OCI-LY7 (cell line): ENCODE measurements at regions not wholly inside any gene's neighbourhood (a gene's known extent, or its start where the extent isn't known, plus 50 kb on each side); places are given as distances from the start of the nearest gene placed in this dataset.

Experiments used
- BruUV-seq: library from RNA; stranded (reverse); fragments of 400-500 nt; replicated peaks from 2 replicates; lab custom pipeline; 2021; lab: Mats Ljungman, UMichigan
- CTCF ChIA-PET: fragments of 300-600 bp; sonication (Branson Sonifier 250); formaldehyde crosslinking; loops from one replicate; lab custom pipeline; 2022; ENCODE audit warnings: antibody characterized with exemption; ENCODE audit not compliant: unreplicated experiment; lab: Charles Lee
- POLR2A ChIA-PET: fragments of 300-600 bp; sonication (Branson Sonifier 250); formaldehyde crosslinking; loops from one replicate; lab custom pipeline; 2022; ENCODE audit warnings: antibody characterized with exemption; lab: Charles Lee
- DNase-seq: peaks from one replicate; pipeline ENCODE4 v3.0.0-alpha.2; 2015; ENCODE audit warnings: low spot score
- H2AFZ ChIP-seq: fragments of 200-600 bp; sonication (generic), shearing (Covaris generic); 2 replicates; pipeline ENCODE4 v1.6.1; 2014; ENCODE audit warnings: mild to moderate bottlenecking, antibody characterized with exemption, low read length, moderate library complexity
- H3K27ac ChIP-seq: fragments of 200-600 bp; sonication (generic); 2 replicates; pipeline ENCODE4 v1.5.1; 2014; ENCODE audit warnings: mixed run types, low read depth, mild to moderate bottlenecking, moderate library complexity, low read length, inconsistent platforms; ENCODE audit not compliant: poor library complexity, severe bottlenecking
- H3K36me3 ChIP-seq: fragments of 200-600 bp; sonication (generic); 2 replicates; pipeline ENCODE4 v1.6.1; 2014; ENCODE audit warnings: mild to moderate bottlenecking, antibody characterized with exemption, low read length, moderate library complexity, mixed read lengths; ENCODE audit not compliant: insufficient read depth
- H3K4me1 ChIP-seq: fragments of 200-600 bp; sonication (generic); 2 replicates; pipeline ENCODE4 v1.5.1; 2014; ENCODE audit warnings: mild to moderate bottlenecking, low read length; ENCODE audit not compliant: insufficient read depth, poor library complexity, severe bottlenecking
- H3K4me2 ChIP-seq: fragments of 200-600 bp; sonication (generic); 2 replicates; pipeline ENCODE4 v1.6.1; 2014; ENCODE audit warnings: mild to moderate bottlenecking, low read length
- H3K4me3 ChIP-seq: fragments of 200-600 bp; sonication (generic); 2 replicates; pipeline ENCODE4 v1.5.1; 2014; ENCODE audit warnings: mild to moderate bottlenecking, low read depth, low read length; ENCODE audit not compliant: poor library complexity, severe bottlenecking
- H3K79me2 ChIP-seq: fragments of 200-600 bp; sonication (generic); 2 replicates; pipeline ENCODE4 v1.6.1; 2016; ENCODE audit warnings: low read depth, mild to moderate bottlenecking, low read length, moderate library complexity, mixed read lengths; ENCODE audit not compliant: insufficient read depth
- H3K9me2 ChIP-seq: fragments of 200-600 bp; sonication (generic); 2 replicates; pipeline ENCODE4 v1.6.1; 2016; ENCODE audit warnings: mild to moderate bottlenecking, low read length, mixed read lengths; ENCODE audit not compliant: insufficient read depth
- H3K9me3 ChIP-seq: fragments of 200-600 bp; sonication (generic); 2 replicates; pipeline ENCODE4 v1.6.1; 2014; ENCODE audit warnings: mild to moderate bottlenecking, mixed run types, low read length, mixed read lengths
- H4K20me1 ChIP-seq: fragments of 200-600 bp; sonication (generic); 2 replicates; pipeline ENCODE4 v1.6.1; 2014; ENCODE audit warnings: mild to moderate bottlenecking, antibody characterized with exemption, low read length, moderate library complexity, mixed read lengths; ENCODE audit not compliant: insufficient read depth
- CTCF ChIP-seq: fragments of 200-600 bp; sonication (generic); conservative IDR thresholded peaks from 2 replicates; pipeline ENCODE4 v1.5.1; 2014; ENCODE audit warnings: mild to moderate bottlenecking, antibody characterized with exemption, low read length, moderate library complexity, mixed read lengths
- EZH2phosphoT487 ChIP-seq: fragments of 200-600 bp; sonication (generic); IDR thresholded peaks from 2 replicates; pipeline ENCODE4 v1.6.1; 2018; ENCODE audit warnings: low read depth, borderline replicate concordance, mild to moderate bottlenecking, mixed run types, antibody characterized with exemption, low read length, moderate library complexity, mixed read lengths
- intact Hi-C: fragments of 100-400 bp; cut with micrococcal nuclease; formaldehyde crosslinking; loops from one replicate; pipeline ENCODE4 v1.10.0; 2022; ENCODE audit not compliant: unreplicated experiment

- no peak overlapping the region for H2AFZ ChIP-seq
- no peak overlapping the region for H3K4me2 ChIP-seq
- DNase-seq, result no peak
- BruUV-seq, result no TSS peak
- no peaks in the 10 kb centered on the region for H4K20me1 ChIP-seq
- no peaks in the 10 kb centered on the region for H3K9me2 ChIP-seq
- no peak overlapping the region for H3K27ac ChIP-seq
- TF ChIP-seq EZH2phosphoT487, result no peak
- TF ChIP-seq CTCF, result no peak
- ChIA-PET CTCF (no interaction called here), POLR2A (no interaction called here)
- H3K36me3 ChIP-seq, result no peaks in the 10 kb centered on the region
- intact Hi-C loops, result no loop called here
- no peaks in the 10 kb centered on the region for H3K9me3 ChIP-seq
- no peak overlapping the region for H3K4me3 ChIP-seq
- H3K4me1 ChIP-seq, result no peaks in the 10 kb centered on the region
- no peaks in the 10 kb centered on the region for H3K79me2 ChIP-seq
These were observed 106.9 kb upstream of the OTOS start for GRCh38 chr2:240247241-240247867.

- intact Hi-C loops, result no loop called here
- H3K9me2 ChIP-seq, result no peaks in the 10 kb centered on the region
- H3K27ac ChIP-seq, result no peak overlapping the region
- H3K9me3 ChIP-seq, result no peaks in the 10 kb centered on the region
- TF ChIP-seq CTCF (no peak), EZH2phosphoT487 (no peak)
- no peaks in the 10 kb centered on the region for H4K20me1 ChIP-seq
- H3K36me3 ChIP-seq, result no peaks in the 10 kb centered on the region
- BruUV-seq, result no TSS peak
- H3K4me2 ChIP-seq, result no peak overlapping the region
- ChIA-PET POLR2A (no interaction called here), CTCF (no interaction called here)
- no peak overlapping the region for H2AFZ ChIP-seq
- no peak overlapping the region for H3K4me3 ChIP-seq
- H3K4me1 ChIP-seq, result no peaks in the 10 kb centered on the region
- DNase-seq, result no peak
- no peaks in the 10 kb centered on the region for H3K79me2 ChIP-seq
These were observed 107.6 kb upstream of the OTOS start for GRCh38 chr2:240247868-240248720.
